Activated B cell treated with CpG ODN at 0.5 μM for 24 hours (primary cell): ENCODE measurements at regions not wholly inside any gene's neighbourhood (a gene's known extent, or its start where the extent isn't known, plus 50 kb on each side); places are given as distances from the start of the nearest gene placed in this dataset.

Experiments
- ATAC-seq: fragments of 200-7000 bp; cut with Tn5 transposase; one replicate; pipeline ENCODE4 v1.10.0; 2021; ENCODE audit warnings: low read depth, mild to moderate bottlenecking, moderate library complexity
- CTCF ChIA-PET: fragments of 350-600 bp; sonication (Branson Sonifier 250); formaldehyde crosslinking; loops from one replicate; lab custom pipeline; 2021; ENCODE audit warnings: antibody characterized with exemption; lab: Charles Lee
- POLR2A ChIA-PET: fragments of 350-600 bp; sonication (Branson Sonifier 250); formaldehyde crosslinking; loops from one replicate; lab custom pipeline; 2021; ENCODE audit warnings: antibody characterized with exemption; lab: Charles Lee
- DNase-seq: peaks from one replicate; pipeline ENCODE4 v3.0.0; 2022
- H3K27ac Mint-ChIP-seq: one replicate; pipeline ENCODE4 v1.8.0; 2020; ENCODE audit warnings: mixed read lengths
- H3K27me3 Mint-ChIP-seq: one replicate; pipeline ENCODE4 v1.8.0; 2021; ENCODE audit warnings: mixed read lengths
- H3K36me3 Mint-ChIP-seq: one replicate; pipeline ENCODE4 v1.8.0; 2021; ENCODE audit warnings: low read depth, mixed read lengths
- H3K4me1 Mint-ChIP-seq: one replicate; pipeline ENCODE4 v1.8.0; 2021; ENCODE audit warnings: mixed read lengths
- H3K4me3 Mint-ChIP-seq: one replicate; pipeline ENCODE4 v1.8.0; 2020; ENCODE audit warnings: mild to moderate bottlenecking, mixed read lengths
- H3K9me3 Mint-ChIP-seq: one replicate; pipeline ENCODE4 v1.8.0; 2020; ENCODE audit warnings: mixed read lengths
- CTCF ChIP-seq: fragments of 200-600 bp; IDR thresholded peaks from one replicate; pipeline ENCODE4 v1.8.0; 2022; ENCODE audit warnings: antibody characterized with exemption, mild to moderate bottlenecking
- intact Hi-C: fragments of 100-400 bp; cut with micrococcal nuclease; formaldehyde crosslinking; loops from one replicate; pipeline ENCODE4 v1.15.1; 2024

DNA sequence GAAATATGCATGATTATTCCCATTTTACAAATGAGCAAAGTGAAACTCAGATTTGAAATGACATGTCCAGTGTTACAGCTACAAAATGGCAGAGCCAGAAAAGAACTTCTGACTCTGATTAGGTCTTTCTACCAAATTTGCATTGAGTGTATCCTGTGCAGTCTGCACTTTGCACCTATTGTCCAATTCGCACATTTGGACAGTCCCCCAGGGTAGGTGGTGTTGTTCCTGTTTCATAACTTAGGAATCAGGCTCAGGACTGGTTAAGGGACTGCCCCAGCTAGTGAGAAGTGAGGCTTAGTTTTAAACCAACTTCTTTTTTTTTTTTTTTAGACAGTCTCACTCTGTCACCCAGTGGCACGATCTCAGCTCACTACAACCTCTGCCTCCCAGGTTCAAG lies 137.9 kb upstream of the NALF2 start:
- intact Hi-C loops: no loop called here
- Mint-ChIP-seq H3K4me3 (no peak overlapping the region), H3K4me1 (no peaks in the 10 kb centered on the region), H3K27ac (no peak overlapping the region), H3K27me3 (no peaks in the 10 kb centered on the region), H3K36me3 (no peaks in the 10 kb centered on the region), H3K9me3 (no peaks in the 10 kb centered on the region)
- DNase-seq: no peak
- no peak for TF ChIP-seq CTCF
- POLR2A ChIA-PET: no interaction called here
- no peak for ATAC-seq
- CTCF ChIA-PET: no interaction called here

DNA sequence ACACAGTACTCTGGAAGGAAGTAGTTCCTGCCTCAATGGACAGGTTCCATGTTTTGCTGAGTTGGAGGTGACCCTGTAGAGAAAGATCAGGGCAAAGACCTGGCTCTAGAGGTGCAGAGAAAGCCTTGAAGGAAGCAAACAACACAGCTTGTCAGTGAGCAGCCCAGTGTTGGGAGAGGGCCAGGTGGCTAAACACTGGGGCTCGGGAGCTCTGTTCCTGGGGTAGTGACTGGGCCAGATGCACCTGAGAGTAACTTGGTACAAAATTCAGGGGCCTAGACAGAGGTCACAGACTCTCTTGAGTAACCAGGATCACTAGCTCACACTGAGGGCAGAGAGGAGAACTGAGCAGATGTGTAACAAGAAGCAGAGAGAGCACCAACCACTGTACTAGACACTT lies 138.4 kb upstream of the NALF2 start:
- no peak overlapping the region for H3K27ac Mint-ChIP-seq
- no peak for DNase-seq
- TF ChIP-seq CTCF: no peak
- no peak overlapping the region for H3K4me3 Mint-ChIP-seq
- no peaks in the 10 kb centered on the region for H3K36me3 Mint-ChIP-seq
- H3K9me3 Mint-ChIP-seq: no peaks in the 10 kb centered on the region
- ATAC-seq: no peak
- no peaks in the 10 kb centered on the region for H3K4me1 Mint-ChIP-seq
- intact Hi-C loops: no loop called here
- CTCF ChIA-PET: no interaction called here
- H3K27me3 Mint-ChIP-seq: no peaks in the 10 kb centered on the region
- POLR2A ChIA-PET: no interaction called here

- Mint-ChIP-seq H3K27ac (no peak overlapping the region), H3K4me3 (no peak overlapping the region), H3K27me3 (no peaks in the 10 kb centered on the region), H3K4me1 (no peaks in the 10 kb centered on the region), H3K9me3 (no peaks in the 10 kb centered on the region), H3K36me3 (no peaks in the 10 kb centered on the region)
- no peak for ATAC-seq
- ChIA-PET POLR2A (no interaction called here), CTCF (no interaction called here)
- DNase-seq: no peak
- intact Hi-C loops: no loop called here
- no peak for TF ChIP-seq CTCF
These were observed 138.8 kb upstream of the NALF2 start for GRCh38 chrX:69365349-69365748.

DNA sequence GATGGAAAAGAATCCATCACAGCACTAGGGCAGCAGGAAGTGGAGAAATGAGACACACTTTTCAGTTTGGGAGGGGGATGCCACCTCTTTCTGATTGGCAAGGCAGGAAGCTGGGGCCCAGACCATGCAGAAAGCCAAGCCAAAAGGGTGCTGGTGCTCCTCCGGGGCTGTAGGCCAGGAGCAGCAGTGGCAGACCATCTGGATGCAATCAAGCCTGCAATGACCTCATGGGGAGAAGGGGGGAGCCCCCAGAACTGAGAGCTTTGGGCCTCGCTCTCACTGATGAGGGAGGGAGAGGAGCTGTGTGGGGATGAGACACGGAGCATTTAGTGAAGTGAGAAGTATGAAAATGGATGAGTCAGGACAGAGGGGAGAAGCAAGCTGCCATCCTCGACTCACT lies 141.3 kb upstream of the NALF2 start:
- H3K4me1 Mint-ChIP-seq: no peaks in the 10 kb centered on the region
- ATAC-seq (no peak), DNase-seq (no peak)
- no peaks in the 10 kb centered on the region for H3K9me3 Mint-ChIP-seq
- intact Hi-C loops: no loop called here
- TF ChIP-seq CTCF: no peak
- H3K36me3 Mint-ChIP-seq: no peaks in the 10 kb centered on the region
- ChIA-PET POLR2A (no interaction called here), CTCF (no interaction called here)
- H3K4me3 Mint-ChIP-seq: no peak overlapping the region
- no peak overlapping the region for H3K27ac Mint-ChIP-seq
- H3K27me3 Mint-ChIP-seq: no peaks in the 10 kb centered on the region

GRCh38 chrX:69362354-69362753 lies 141.8 kb upstream of the NALF2 start:
- Mint-ChIP-seq H3K4me1 (no peaks in the 10 kb centered on the region), H3K9me3 (no peaks in the 10 kb centered on the region), H3K27me3 (no peaks in the 10 kb centered on the region), H3K36me3 (no peaks in the 10 kb centered on the region), H3K27ac (no peak overlapping the region), H3K4me3 (no peak overlapping the region)
- POLR2A ChIA-PET: no interaction called here
- no peak for DNase-seq
- CTCF ChIA-PET: no interaction called here
- no peak for TF ChIP-seq CTCF
- ATAC-seq: no peak
- intact Hi-C loops: no loop called here
